HFFc6 (cell line): ENCODE measurements at regions not wholly inside any gene's neighbourhood (a gene's known extent, or its start where the extent isn't known, plus 50 kb on each side); places are given as distances from the start of the nearest gene placed in this dataset.

Experiments used
- DNase-seq: peaks from one replicate; pipeline ENCODE4 v3.0.0-alpha.2; 2018
- H3K27ac Mint-ChIP-seq: 2 replicates; pipeline ENCODE4 v1.8.0; 2020; ENCODE audit warnings: mild to moderate bottlenecking, mixed read lengths
- H3K27me3 Mint-ChIP-seq: 2 replicates; pipeline ENCODE4 v1.8.0; 2021; ENCODE audit warnings: mild to moderate bottlenecking, moderate library complexity, mixed read lengths; ENCODE audit not compliant: insufficient read depth
- H3K36me3 Mint-ChIP-seq: 2 replicates; pipeline ENCODE4 v1.8.0; 2021; ENCODE audit warnings: low read depth, mixed read lengths
- H3K4me1 Mint-ChIP-seq: 2 replicates; pipeline ENCODE4 v1.8.0; 2020; ENCODE audit warnings: low read depth, mixed read lengths
- H3K4me3 Mint-ChIP-seq: 2 replicates; pipeline ENCODE4 v1.8.0; 2020; ENCODE audit warnings: mild to moderate bottlenecking, moderate library complexity, mixed read lengths
- H3K9me3 Mint-ChIP-seq: 2 replicates; pipeline ENCODE4 v1.8.0; 2020; ENCODE audit warnings: mild to moderate bottlenecking, mixed read lengths
- CTCF ChIP-seq: fragments of 200-600 bp; sonication (generic); IDR thresholded peaks from 2 replicates; pipeline ENCODE4 v1.5.0; 2021; ENCODE audit warnings: antibody characterized with exemption, mild to moderate bottlenecking

DNA sequence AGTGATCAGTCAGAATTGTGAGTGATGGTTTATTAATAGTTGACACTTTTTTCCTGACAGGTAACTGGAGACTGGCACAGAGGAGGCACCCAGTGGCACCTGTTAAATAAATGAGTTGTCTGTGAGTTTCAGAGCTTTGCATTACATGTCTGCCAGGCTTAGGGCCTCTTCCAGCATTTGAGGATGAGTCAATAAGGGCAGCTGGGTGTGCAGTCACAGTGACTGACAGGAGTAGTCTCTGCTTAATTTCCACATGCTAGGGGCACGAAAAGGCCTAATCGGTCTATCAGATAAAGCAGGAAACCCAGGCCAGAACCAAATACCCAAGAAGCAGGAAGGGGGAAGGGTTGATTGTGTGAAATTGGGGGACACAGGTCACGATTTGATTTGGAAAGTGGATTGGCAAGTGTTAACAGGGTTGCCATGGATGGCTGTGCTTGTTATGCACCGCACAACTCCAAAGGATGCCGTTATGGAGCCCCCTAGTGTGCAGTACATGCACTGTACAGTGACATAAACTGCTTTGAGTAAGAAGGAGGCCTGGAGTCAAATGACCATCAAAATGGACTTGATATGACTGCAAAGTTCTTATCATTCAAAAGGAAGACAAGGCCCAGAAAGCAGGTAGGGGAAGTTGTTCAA, 111.9 kb upstream of the GGTLC1 start:
- H3K27me3 Mint-ChIP-seq: peaks cover 5% of the 10 kb centered on the region; the same call in 1 of the 2 replicates
- H3K27ac Mint-ChIP-seq: no peak overlapping the region
- DNase-seq: peak; percentile 34
- no peaks in the 10 kb centered on the region for H3K9me3 Mint-ChIP-seq
- no peaks in the 10 kb centered on the region for H3K36me3 Mint-ChIP-seq
- H3K4me3 Mint-ChIP-seq: no peak overlapping the region
- TF ChIP-seq CTCF: peak; percentile 78
- H3K4me1 Mint-ChIP-seq: peaks cover 17% of the 10 kb centered on the region

- peaks cover 17% of the 10 kb centered on the region for H3K4me1 Mint-ChIP-seq
- H3K27ac Mint-ChIP-seq: no peak overlapping the region
- TF ChIP-seq CTCF: no peak
- H3K4me3 Mint-ChIP-seq: no peak overlapping the region
- DNase-seq: peak; percentile 8
- H3K27me3 Mint-ChIP-seq: peaks cover 5% of the 10 kb centered on the region; the same call in 1 of the 2 replicates
- H3K9me3 Mint-ChIP-seq: no peaks in the 10 kb centered on the region
- no peaks in the 10 kb centered on the region for H3K36me3 Mint-ChIP-seq
Measured at GRCh38 chr20:24098886-24099285, 110.3 kb upstream of the GGTLC1 start.

GRCh38 chr20:24097506-24098245, 109.1 kb upstream of the GGTLC1 start:
- TF ChIP-seq CTCF: no peak
- Mint-ChIP-seq H3K27me3 (peaks cover 7% of the 10 kb centered on the region), H3K36me3 (no peaks in the 10 kb centered on the region), H3K9me3 (no peaks in the 10 kb centered on the region), H3K4me1 (peaks cover 10% of the 10 kb centered on the region), H3K27ac (no peak overlapping the region), H3K4me3 (no peak overlapping the region)
- DNase-seq: no peak

DNA sequence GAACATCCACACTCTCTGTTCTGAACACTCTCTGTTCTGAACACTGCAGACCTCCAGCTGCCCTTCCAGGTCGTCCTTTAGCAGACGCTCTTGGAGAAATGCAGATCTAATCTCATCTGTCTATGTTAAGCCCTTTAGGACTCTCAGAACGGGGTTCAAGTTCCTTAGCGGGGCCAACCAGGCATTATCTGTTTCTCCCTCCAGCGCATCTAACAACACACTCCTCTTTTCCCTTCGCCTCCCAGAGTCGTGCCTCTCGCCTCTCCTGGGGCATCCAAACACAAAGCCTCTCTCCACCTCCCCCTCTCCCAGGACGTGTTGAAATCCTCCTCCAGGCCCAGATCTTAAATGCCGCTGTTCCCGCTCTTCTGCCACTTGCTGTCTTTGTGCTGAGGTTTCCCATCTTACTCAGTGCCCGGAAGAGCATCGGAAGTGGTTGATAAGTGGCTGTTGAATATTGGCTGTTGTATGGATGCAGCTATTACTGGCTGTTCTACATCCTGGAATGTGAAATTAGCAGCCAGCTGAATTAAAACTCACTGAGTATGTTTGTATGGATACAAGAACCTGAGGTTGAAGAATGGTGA, 108.4 kb upstream of the GGTLC1 start:
- Mint-ChIP-seq H3K9me3 (no peaks in the 10 kb centered on the region), H3K27ac (no peak overlapping the region), H3K4me3 (no peak overlapping the region), H3K27me3 (peaks cover 7% of the 10 kb centered on the region), H3K36me3 (no peaks in the 10 kb centered on the region), H3K4me1 (peaks cover 5% of the 10 kb centered on the region; the same call in 1 of the 2 replicates)
- no peak for TF ChIP-seq CTCF
- DNase-seq: no peak

DNA sequence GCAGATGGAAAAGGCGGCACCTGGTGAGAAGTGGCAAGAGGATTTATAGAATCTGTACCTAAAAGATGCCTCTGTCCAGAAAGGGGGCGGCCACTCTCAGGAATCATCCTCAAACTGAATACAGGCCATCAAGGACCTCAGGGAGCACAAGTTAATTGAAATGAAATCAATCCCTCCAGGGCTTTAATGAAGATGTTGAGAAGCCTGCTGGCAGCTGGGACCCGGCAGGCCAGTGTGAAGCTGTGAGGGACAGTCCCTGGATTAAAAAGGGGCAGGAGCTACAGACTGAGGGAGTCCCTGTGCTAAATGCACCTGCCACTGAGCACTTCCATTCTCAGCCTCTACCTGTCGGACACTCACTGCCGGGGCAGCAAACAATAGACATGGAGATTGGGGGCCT, 107.7 kb upstream of the GGTLC1 start:
- Mint-ChIP-seq H3K4me3 (no peak overlapping the region), H3K4me1 (peaks cover 5% of the 10 kb centered on the region; the same call in 1 of the 2 replicates), H3K27me3 (peaks cover 7% of the 10 kb centered on the region), H3K27ac (no peak overlapping the region), H3K36me3 (no peaks in the 10 kb centered on the region), H3K9me3 (no peaks in the 10 kb centered on the region)
- no peak for DNase-seq
- TF ChIP-seq CTCF: no peak
